Activated CD8-positive, alpha-beta memory T cell treated with anti-CD3 and anti-CD28 coated beads, Interleukin-2, amount 10 ng/mL, durations not matched to agents 7 days and 5 days (primary cell): ENCODE measurements at regions not wholly inside any gene's neighbourhood (a gene's known extent, or its start where the extent isn't known, plus 50 kb on each side); places are given as distances from the start of the nearest gene placed in this dataset.

ENCODE experiments used
- ATAC-seq: fragments of 150-1000 bp; cut with Tn5 transposase; one replicate; pipeline ENCODE4 v1.10.0; 2021; ENCODE audit warnings: moderate library complexity
- CTCF ChIA-PET: fragments of 350-600 bp; sonication (Branson Sonifier 250); formaldehyde crosslinking; loops from one replicate; lab custom pipeline; 2021; ENCODE audit warnings: antibody characterized with exemption; lab: Charles Lee
- DNase-seq: peaks from one replicate; pipeline ENCODE4 v3.0.0-alpha.2; 2020
- H3K27ac Mint-ChIP-seq: one replicate; pipeline ENCODE4 v1.8.0; 2021; ENCODE audit warnings: mild to moderate bottlenecking, mixed read lengths
- H3K27me3 Mint-ChIP-seq: one replicate; pipeline ENCODE4 v1.8.0; 2021; ENCODE audit warnings: mixed read lengths
- H3K36me3 Mint-ChIP-seq: one replicate; pipeline ENCODE4 v1.8.0; 2021; ENCODE audit warnings: mild to moderate bottlenecking, mixed read lengths
- H3K4me1 Mint-ChIP-seq: one replicate; pipeline ENCODE4 v1.8.0; 2021; ENCODE audit warnings: mixed read lengths
- H3K4me3 Mint-ChIP-seq: one replicate; pipeline ENCODE4 v1.8.0; 2021; ENCODE audit warnings: mild to moderate bottlenecking, moderate library complexity, mixed read lengths
- H3K9me3 Mint-ChIP-seq: one replicate; pipeline ENCODE4 v1.8.0; 2022; ENCODE audit warnings: low read depth, mixed read lengths

GRCh38 chr1:235013512-235013911 is 115.1 kb downstream of the TOMM20 start:
- CTCF ChIA-PET, result interaction anchor here (1.9 kb wide), 1 partner anchor 64 kb away, joined by 5 read pairs; no protein-coding TSS in a partner anchor
- DNase-seq (no peak), ATAC-seq (no peak)
- Mint-ChIP-seq H3K27ac (peak overlapping the region; percentile 93), H3K36me3 (peaks cover 51% of the 10 kb centered on the region), H3K9me3 (peaks cover 6% of the 10 kb centered on the region), H3K4me3 (no peak overlapping the region), H3K4me1 (peaks cover 79% of the 10 kb centered on the region), H3K27me3 (peaks cover 5% of the 10 kb centered on the region)

GRCh38 chr1:235012436-235013210 is 116.0 kb downstream of the TOMM20 start:
- Mint-ChIP-seq H3K9me3 (peaks cover 8% of the 10 kb centered on the region), H3K4me3 (peak overlapping the region; percentile 46), H3K36me3 (peaks cover 51% of the 10 kb centered on the region), H3K27me3 (peaks cover 5% of the 10 kb centered on the region), H3K27ac (peak overlapping the region; percentile 93), H3K4me1 (peaks cover 79% of the 10 kb centered on the region)
- CTCF ChIA-PET, result interaction anchor here (0.8 to 1.9 kb wide), 14 partner anchors 11 to 415 kb away, joined by 3 to 14 read pairs (median 5); no protein-coding TSS in a partner anchor
- ATAC-seq (no peak), DNase-seq (no peak)

- Mint-ChIP-seq H3K4me1 (peaks cover 80% of the 10 kb centered on the region), H3K4me3 (peak overlapping the region; percentile 46), H3K36me3 (peaks cover 54% of the 10 kb centered on the region), H3K27me3 (peaks cover 5% of the 10 kb centered on the region), H3K9me3 (peaks cover 8% of the 10 kb centered on the region), H3K27ac (peak overlapping the region; percentile 93)
- CTCF ChIA-PET, result interaction anchor here (0.7 to 1.9 kb wide), 21 partner anchors 11 to 414 kb away, joined by 3 to 14 read pairs (median 4); no protein-coding TSS in a partner anchor
- DNase-seq (peak; percentile 99), ATAC-seq (peak; percentile 94)
These were observed 116.8 kb downstream of the TOMM20 start for GRCh38 chr1:235011599-235012435.

GRCh38 chr1:235011064-235011598 is 117.5 kb downstream of the TOMM20 start:
- ATAC-seq (peak; percentile 2), DNase-seq (peak; percentile 71)

GRCh38 chr1:235009561-235010306 is 118.9 kb downstream of the TOMM20 start:
- ATAC-seq (no peak), DNase-seq (no peak)
- Mint-ChIP-seq H3K9me3 (peaks cover 10% of the 10 kb centered on the region), H3K4me3 (no peak overlapping the region), H3K27ac (peak overlapping the region; percentile 69), H3K4me1 (peaks cover 83% of the 10 kb centered on the region), H3K27me3 (peaks cover 5% of the 10 kb centered on the region), H3K36me3 (peaks cover 56% of the 10 kb centered on the region)
- CTCF ChIA-PET, result no interaction called here

More at GRCh38 chr1:235011064-235011598, 117.5 kb downstream of the TOMM20 start:
- peaks cover 5% of the 10 kb centered on the region for H3K27me3 Mint-ChIP-seq
- peak overlapping the region; percentile 93 for H3K27ac Mint-ChIP-seq
- peaks cover 8% of the 10 kb centered on the region for H3K9me3 Mint-ChIP-seq
- H3K4me3 Mint-ChIP-seq, result peak overlapping the region; percentile 46
- CTCF ChIA-PET, result interaction anchor here (0.7 to 1.8 kb wide), 17 partner anchors 16 to 414 kb away, joined by 3 to 14 read pairs (median 4); no protein-coding TSS in a partner anchor
- peaks cover 55% of the 10 kb centered on the region for H3K36me3 Mint-ChIP-seq
- H3K4me1 Mint-ChIP-seq, result peaks cover 85% of the 10 kb centered on the region

GRCh38 chr1:235009074-235009473 is 119.6 kb downstream of the TOMM20 start:
- H3K27me3 Mint-ChIP-seq, result peaks cover 5% of the 10 kb centered on the region
- H3K9me3 Mint-ChIP-seq, result peaks cover 10% of the 10 kb centered on the region
- CTCF ChIA-PET, result no interaction called here
- peaks cover 80% of the 10 kb centered on the region for H3K4me1 Mint-ChIP-seq
- H3K36me3 Mint-ChIP-seq, result peaks cover 51% of the 10 kb centered on the region
- ATAC-seq (no peak), DNase-seq (no peak)
- no peak overlapping the region for H3K27ac Mint-ChIP-seq
- H3K4me3 Mint-ChIP-seq, result no peak overlapping the region

GRCh38 chr1:235008239-235008638 is 120.4 kb downstream of the TOMM20 start:
- Mint-ChIP-seq H3K27ac (peak overlapping the region; percentile 42), H3K4me3 (no peak overlapping the region), H3K9me3 (peaks cover 10% of the 10 kb centered on the region), H3K36me3 (peaks cover 48% of the 10 kb centered on the region), H3K27me3 (peaks cover 5% of the 10 kb centered on the region), H3K4me1 (peaks cover 75% of the 10 kb centered on the region)
- no peak for DNase-seq
- CTCF ChIA-PET, result no interaction called here
- no peak for ATAC-seq

- Mint-ChIP-seq H3K27me3 (peaks cover 5% of the 10 kb centered on the region), H3K4me1 (peaks cover 62% of the 10 kb centered on the region), H3K9me3 (peaks cover 10% of the 10 kb centered on the region), H3K27ac (peak overlapping the region; percentile 23), H3K36me3 (peaks cover 42% of the 10 kb centered on the region), H3K4me3 (no peak overlapping the region)
- DNase-seq, result no peak
- ATAC-seq, result no peak
- CTCF ChIA-PET, result interaction anchor here (0.9 to 1.5 kb wide), 2 partner anchors 12 to 24 kb away, joined by 3 to 4 read pairs; no protein-coding TSS in a partner anchor
These were observed 121.8 kb downstream of the TOMM20 start for GRCh38 chr1:235006816-235007215.

- peak; percentile 54 for ATAC-seq
- H3K27ac Mint-ChIP-seq, result peak overlapping the region; percentile 25
- peaks cover 10% of the 10 kb centered on the region for H3K9me3 Mint-ChIP-seq
- peaks cover 56% of the 10 kb centered on the region for H3K4me1 Mint-ChIP-seq
- H3K4me3 Mint-ChIP-seq, result no peak overlapping the region
- peaks cover 40% of the 10 kb centered on the region for H3K36me3 Mint-ChIP-seq
- peaks cover 5% of the 10 kb centered on the region for H3K27me3 Mint-ChIP-seq
- DNase-seq, result peak; percentile 61
- CTCF ChIA-PET, result interaction anchor here (1.5 kb wide), 1 partner anchor 23 kb away, joined by 4 read pairs; no protein-coding TSS in a partner anchor
These were observed 122.4 kb downstream of the TOMM20 start for GRCh38 chr1:235006132-235006721.

GRCh38 chr1:235004840-235005391 is 123.7 kb downstream of the TOMM20 start:
- Mint-ChIP-seq H3K4me3 (no peak overlapping the region), H3K4me1 (peaks cover 48% of the 10 kb centered on the region), H3K27ac (no peak overlapping the region), H3K9me3 (peaks cover 10% of the 10 kb centered on the region), H3K27me3 (peaks cover 5% of the 10 kb centered on the region), H3K36me3 (peaks cover 35% of the 10 kb centered on the region)
- no peak for DNase-seq
- ATAC-seq, result no peak
- CTCF ChIA-PET, result interaction anchor here (0.7 kb wide), 1 partner anchor 241 kb away, joined by 3 read pairs; no protein-coding TSS in a partner anchor

- H3K9me3 Mint-ChIP-seq, result peaks cover 6% of the 10 kb centered on the region
- DNase-seq, result no peak
- CTCF ChIA-PET, result no interaction called here
- ATAC-seq, result no peak
- H3K36me3 Mint-ChIP-seq, result peaks cover 29% of the 10 kb centered on the region
- H3K27me3 Mint-ChIP-seq, result no peaks in the 10 kb centered on the region
- H3K4me1 Mint-ChIP-seq, result peaks cover 42% of the 10 kb centered on the region
- no peak overlapping the region for H3K4me3 Mint-ChIP-seq
- no peak overlapping the region for H3K27ac Mint-ChIP-seq
These were observed 124.4 kb downstream of the TOMM20 start for GRCh38 chr1:235004276-235004675.
